NCI-H1436 treated with DMSO at 0.1 percent for 48 hours (cell line): ENCODE measurements at regions not wholly inside any gene's neighbourhood (a gene's known extent, or its start where the extent isn't known, plus 50 kb on each side); places are given as distances from the start of the nearest gene placed in this dataset.

Source experiments
- DNase-seq: peaks from one replicate; lab custom pipeline; 2025; lab: John Stamatoyannopoulos, UW

DNA sequence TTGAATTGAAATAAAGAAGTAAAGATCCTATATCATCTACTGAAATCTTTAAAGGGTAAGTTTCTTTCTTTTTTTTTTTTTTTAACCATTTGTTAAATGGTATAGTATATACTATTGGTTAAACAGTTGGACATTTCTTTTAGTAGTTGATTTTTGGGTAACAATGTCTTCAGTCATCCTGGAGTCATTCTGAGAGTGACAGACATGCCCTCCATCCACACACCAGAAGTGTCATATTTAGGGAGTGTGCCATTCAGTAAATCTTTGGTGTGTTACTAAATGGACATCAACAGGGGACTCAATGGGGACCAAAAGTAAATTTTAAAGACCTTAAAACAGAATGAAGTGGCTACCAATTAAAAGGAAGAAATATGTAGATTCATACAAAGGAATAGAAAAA is 50.8 kb upstream of the SLC39A10 start:
- no peak for DNase-seq

DNA sequence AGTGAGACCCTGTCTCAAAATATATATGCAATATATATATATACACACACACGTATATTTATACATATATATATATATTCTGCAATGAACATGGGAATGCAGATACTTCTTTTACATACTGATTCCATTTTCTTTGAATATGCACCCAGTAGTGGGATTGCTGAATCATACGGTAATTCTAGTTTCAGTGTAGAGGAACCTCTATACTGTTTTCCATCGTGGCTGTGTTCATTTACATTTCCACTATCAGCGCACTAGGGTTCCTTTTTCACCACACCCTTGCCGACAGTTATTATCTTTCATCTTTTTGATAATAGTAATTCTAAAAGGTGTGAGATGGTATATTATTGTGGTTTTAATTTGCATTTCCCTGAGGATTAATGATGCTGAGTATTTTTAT is 52.3 kb upstream of the SLC39A10 start:
- DNase-seq, result no peak

DNA sequence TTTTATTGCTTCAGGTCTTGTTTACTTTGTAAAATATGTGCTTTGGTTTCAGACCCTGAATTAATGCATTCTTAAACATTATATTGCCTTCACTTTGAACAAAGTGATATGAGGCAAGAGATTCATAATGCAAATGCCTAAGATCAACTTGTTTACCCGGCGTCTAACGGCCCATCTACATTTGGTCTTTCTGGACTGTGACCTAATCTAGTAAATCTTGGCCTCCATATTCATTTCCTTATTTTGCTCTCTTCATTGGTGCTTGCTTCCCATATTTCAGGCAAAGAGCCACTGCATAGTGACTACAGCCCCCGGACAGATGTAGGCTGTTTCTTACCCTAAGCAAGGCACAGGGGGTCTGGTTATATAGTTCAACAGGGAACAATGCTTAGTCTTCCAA is 53.0 kb upstream of the SLC39A10 start:
- DNase-seq, result no peak

DNA sequence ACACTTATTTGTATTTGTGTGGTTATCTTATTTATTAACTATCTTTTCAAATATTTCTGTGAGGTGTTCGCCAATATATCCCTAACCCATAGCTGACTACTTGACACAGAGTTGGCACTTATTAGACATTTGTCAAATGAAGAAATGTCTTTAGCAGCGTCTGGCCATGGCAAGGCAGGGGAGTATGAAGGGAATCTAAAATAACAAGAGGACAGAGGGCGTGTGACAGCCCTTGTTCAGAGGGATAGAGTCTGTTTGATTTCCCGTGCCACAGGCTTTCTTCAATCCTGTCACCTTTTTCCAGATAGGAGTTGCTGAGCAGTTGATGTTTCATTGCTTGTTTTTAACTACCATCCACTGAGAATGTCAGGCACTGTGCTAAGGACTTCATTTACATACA is 53.6 kb upstream of the SLC39A10 start:
- DNase-seq, result no peak

DNA sequence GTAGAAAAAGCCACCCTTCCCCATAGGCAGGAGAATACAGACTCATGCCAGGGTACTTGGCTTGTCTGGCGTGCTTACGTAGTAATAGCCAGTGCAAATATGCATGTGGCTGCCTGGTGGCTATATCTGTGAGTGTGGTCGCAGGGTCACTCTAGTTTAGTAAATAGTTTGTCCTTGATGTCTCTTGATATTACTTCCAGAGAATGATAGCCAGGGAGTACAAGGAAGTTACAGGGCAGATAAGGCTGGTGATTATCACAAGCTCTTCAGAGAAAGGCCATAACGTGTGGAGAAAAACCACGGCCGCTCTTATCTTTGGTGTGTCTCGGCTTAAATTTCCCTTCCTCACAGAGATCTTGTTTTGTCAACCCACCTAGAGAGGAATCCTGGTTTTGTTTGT is 54.3 kb upstream of the SLC39A10 start:
- DNase-seq, result no peak

DNA sequence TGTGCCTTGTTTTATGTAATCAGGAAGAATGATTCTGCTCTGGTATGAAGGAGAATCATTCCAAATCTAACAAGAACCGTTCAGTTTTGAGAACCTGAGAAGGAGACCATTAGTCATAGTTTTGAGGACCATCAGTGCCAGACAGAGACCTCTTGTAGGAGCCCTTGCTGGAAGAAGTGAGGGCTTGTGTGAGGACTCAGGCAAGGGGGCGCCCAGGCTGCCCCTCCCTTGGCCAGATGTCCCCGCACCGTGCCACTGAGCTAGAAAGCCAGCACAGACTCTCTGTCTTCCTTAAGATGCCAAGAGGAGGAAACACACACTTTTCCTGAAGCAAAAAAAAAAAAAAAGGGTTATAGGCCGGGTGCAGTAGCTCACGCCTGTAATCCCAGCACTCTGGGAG is 55.7 kb upstream of the SLC39A10 start:
- DNase-seq, result no peak

DNA sequence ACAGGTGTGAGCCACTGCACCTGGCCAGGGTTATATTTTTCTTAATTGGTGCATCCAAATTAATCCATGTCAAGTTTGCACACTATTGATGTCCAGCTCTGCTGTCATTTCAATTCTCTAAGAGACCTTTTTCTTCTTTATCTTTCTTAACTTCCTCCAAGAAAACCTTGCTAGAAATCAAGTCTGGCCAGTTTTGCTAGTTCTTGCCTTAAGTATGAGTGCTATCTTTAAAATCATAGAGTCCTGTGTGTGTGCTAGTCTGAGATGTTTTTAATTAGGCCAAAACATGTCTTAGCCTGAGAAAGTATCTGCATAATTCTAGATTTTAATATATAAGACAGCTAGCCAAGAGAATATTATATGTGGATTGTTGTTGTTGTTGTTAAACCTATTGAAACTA is 56.2 kb upstream of the SLC39A10 start:
- no peak for DNase-seq

DNA sequence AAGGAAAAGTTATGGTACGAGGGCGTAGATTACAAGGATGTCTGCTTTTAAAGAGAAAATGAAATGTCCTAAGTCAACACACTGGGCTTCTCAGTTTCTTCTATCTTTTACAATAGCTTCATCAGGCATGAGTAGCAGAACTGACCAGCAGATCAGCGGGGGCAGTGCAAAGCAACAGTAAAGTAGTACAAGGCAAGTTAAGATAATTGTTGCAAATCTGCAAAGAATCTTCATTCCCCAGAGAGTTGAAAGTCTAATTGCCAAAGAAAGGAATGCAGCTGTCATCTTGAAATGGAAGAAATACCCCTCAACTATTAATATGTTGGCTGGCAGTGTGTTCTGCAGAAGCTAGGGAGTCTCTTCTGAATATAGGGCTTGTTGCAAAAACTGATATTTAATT is 60.2 kb upstream of the SLC39A10 start:
- DNase-seq, result no peak

DNA sequence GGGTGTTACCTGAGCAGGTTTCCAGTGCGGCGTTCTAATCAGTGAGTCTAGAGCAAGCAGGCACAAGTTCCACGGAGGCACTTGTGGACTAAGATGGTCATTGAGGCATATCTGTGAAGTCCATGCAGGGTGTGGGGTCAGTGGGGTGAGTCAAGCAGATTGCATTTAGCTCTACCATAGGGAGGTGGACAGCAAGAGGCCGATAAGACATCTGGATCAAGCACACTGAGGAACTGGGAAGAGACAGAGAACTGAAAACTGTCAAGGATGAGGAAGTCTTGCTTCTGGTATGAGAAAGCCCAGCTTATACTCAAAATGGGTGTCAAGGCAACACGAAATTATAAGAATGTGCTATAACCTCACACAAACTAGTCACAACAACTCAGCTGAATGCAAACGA is 61.2 kb upstream of the SLC39A10 start:
- DNase-seq, result no peak

DNA sequence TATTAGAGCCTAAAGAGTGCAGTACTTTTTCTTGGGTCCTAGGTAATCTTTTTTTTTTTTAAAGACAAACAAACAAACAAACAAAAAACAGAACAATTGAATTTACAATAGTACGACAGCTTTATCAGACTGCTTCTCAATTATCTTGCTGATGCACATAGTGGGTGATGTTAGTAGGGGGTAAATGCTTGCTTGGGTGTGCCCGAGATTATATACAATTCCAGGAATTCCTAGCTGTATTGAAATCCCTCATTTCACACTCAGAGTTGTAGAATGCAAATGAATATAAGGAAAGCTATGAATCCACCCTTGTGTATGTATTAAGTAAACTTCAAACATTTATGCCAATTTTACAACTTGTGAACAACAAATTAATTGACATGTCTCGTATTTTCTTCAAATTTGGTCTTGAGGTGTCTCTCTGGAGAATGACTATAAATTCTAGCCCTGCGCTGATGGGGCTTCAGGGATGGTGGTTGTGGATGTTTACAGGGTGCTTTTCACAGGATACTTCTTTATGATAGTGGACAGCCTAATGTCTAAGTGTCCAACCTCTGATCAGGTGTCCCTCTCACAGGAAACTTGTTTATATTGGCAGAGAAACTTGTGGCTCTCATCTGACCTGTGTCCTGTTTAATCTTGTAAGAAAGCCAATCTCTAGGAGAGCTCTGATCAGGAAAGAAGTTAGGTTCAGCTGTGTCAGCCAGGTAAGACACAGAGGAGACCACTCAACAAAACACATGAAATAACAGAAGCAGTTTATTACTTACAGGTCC is 61.9 kb upstream of the SLC39A10 start:
- no peak for DNase-seq

DNA sequence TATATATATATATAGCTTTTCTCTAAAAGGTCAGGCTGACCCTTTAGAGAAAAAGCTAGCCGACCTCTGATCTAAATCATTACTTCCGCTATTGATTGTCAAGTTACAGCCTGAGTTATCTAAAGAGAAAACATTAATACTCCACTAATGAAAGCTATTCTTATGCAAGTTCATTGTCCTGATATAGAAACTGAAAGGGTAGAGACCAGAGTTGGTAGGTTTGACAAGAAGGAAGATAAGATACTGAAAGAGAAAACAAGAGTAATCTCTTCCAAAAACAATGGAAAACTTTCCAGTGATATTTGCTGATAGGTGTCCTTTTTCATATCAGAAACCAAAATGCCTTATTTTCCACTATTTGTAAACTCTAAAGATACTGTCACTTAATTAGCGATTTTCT is 62.8 kb upstream of the SLC39A10 start:
- DNase-seq, result no peak

DNA sequence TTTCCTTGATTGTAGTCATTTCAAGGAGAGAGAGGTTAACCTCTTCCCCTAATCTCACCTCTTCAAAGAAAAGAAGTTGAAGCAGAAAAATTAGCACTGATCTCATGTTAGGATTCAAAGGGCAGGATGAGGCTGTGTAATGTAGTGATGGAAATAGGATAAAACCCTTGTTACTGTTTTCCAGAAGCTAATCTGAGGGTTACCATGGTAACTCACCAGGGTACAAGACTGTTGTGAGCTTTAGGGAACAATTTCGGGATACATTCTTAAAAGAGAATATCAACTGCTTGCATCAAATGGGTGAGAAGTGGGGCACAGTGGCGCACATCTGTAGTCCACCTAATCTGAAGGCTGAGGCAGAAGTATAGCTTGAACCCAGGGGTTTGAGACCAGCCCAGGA is 64.9 kb upstream of the SLC39A10 start:
- DNase-seq, result no peak

DNA sequence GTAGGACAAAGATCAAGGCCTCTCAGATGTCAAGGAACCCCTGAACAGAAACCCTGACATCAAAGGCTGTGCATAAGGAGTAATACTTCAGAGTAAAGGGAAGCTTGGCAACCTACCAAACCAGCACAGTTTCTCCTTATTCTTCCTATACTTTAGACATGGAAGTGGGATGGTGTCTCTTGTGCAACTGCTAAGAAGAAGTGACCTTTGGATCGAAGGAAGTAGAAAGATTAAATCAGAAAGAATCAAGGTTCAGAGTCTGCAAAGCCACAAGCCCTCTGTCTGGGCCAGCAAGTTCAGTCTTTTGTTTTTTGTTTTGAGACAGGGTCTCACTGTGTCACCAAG is 66.2 kb upstream of the SLC39A10 start:
- DNase-seq, result no peak

DNA sequence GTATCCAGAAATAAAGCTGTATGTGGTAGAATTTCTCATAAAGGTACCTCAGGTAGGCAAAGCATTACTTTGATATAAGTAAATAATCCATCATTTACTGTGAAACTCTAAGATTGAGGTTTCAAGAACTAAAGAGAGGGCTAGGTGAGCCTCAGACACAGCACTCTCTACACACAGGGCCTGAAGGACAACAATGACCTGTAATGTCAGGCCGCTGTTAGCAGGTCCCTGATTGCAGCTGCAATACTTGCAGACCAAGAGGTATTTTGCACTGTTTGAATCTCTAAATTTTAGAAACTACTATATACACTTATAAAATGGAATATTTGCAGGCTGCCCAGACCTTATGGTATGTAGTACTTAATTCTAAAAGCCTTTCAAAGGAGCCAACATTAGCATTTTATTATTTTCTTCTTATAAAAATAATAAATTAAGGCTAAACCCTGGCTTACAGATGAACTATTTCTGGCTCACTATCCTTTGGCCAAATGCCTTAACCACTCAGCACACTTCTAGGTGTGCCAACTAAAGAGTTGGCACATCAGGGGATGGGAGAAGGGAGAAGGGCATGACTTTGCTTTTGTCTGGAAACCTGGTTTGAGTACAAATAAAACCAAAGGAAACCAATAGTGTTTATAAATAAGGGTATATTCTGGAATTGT is 66.7 kb upstream of the SLC39A10 start:
- DNase-seq, result no peak

DNA sequence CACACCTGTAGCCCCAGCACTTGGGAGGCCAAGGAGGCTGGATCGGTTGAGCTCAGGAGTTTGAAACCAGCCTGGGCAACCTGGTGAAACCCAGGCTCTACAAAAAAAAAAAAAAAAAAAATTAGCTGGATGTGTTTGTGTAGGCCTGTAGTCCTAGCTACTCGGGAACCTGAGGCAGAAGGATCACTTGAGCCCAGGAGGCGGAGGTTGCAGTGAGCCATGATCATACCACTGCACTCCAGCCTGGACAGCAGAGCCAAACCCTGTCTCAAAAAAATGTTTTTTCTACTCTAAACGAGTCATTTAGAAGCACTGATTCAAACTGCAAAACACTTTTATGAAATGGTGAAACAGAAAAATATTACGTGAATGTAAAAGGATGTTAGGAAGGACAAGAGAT is 69.1 kb upstream of the SLC39A10 start:
- DNase-seq, result no peak

DNA sequence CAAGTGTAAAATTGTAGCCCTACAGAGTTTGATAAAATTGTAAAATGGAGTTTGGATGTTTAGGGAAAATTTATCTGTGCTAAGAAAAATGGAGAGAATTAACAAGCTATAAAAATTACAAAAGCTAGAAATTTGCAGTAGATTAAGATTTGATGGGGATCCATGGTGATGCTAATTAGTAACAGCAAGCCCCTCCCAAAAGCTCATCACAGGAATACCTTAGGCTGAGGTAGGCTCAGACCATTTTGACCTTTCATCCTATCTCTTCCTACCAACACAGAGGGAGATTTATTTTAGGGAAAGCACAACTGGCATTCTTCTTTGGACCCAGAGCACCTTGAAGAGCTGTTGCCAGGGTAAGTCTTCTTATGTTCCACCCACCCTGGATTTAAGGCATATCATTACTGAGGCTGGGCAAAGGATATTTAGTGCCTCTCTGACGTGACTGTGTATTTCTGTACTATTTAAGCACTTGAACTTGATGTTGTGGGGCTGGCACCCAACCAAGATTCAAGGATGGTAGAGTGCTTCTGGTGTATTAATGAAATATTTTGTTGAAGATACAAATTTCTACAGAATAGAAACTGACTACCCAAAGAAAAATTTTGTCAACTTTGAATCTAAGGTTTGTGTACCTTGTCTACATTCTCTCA is 70.8 kb upstream of the SLC39A10 start:
- DNase-seq, result no peak

DNA sequence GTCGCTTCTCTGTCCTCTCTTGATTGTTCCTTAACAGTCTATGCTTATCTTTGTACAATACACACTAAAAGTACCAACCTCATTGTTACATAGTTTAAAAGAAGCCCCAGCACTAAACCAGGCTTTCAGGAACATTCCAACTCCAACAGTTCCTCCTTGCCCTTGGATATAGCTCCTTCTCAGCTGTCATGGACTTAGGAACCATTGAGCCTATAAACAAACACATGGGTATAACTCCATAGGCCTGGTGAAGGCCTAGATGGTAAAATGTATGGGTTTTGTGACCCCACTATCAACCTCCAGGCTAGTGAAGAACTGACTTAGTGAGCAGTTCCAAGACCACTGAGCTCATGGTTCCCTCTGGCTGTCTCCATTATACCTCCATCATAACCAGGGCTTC is 74.8 kb upstream of the SLC39A10 start:
- DNase-seq, result no peak

DNA sequence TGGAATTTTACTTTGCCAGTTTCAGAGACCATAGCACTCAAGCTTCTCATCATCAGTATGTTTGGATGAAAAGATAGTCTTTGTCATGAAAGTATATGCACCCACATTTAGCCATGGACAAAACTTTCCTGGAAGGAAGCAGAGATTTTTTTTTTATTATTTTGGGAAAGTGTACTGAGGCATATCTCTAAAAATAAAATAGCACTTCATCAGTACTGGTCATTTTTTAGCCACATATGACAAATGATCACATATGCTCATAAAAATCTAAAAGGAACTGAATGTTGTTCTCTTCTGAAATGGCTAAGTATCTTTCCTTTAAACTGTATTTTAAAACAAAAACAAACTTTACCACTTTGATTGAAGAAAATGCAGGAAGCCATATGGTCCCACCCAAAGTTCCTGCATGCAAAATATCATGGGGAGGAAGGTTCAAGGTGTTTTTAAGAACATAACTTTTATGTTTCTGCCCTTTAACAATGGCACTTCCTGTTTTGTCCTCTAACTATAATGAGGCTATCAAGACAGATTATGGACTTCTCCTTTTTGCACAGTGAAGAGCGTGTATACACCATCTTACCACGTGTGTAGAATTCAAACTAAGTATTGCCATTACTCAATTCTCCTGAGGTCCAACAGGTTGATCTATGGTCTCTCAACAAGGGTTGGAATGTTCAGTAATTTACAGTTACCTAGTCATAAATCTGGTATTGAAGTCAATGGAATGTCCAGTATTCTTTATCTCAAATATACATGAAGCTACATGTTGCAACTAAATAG is 77.1 kb upstream of the SLC39A10 start:
- DNase-seq, result no peak

DNA sequence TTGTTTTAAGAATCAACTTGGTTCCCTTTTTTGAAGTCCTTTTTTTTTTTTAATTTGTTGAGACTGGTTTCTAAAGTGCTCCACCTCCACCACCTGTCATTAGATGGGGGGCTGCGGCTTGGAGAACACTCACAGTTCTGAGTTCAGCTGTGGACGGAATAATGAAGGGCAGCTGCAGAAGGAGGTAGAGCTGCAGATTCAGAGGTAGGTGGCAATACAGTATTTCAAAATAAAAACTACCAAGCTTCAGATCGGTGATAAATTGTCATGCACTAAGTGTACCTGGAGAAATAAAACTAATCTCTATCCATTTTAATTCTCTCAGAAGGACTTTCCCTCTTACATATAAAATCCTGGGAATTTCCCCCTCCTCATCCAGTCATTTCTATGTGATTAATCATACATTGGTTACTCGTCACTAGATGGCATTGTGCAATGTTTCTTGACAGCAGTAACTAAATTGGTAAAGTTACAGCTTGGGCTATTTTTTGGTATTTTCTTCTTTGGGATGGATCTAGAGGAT is 81.1 kb upstream of the SLC39A10 start:
- DNase-seq, result no peak

DNA sequence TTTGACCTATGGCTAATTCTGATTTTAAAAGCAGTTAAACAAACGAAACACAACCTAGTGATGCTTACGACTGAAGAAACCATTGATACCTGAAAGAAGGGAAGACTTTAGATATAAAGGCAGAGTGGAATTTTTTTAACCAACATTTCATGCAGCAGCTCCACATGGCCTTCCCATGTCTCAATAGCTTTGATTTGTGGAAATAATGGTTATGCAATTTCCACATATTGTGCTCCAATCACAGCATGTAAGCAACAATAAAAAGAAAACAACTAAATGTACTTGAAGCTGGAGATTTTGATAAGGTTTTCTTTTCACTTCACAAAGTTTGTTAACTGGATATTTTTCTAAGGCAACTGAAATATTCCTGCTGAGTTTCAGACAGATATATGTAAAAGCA is 82.0 kb upstream of the SLC39A10 start:
- DNase-seq, result no peak

DNA sequence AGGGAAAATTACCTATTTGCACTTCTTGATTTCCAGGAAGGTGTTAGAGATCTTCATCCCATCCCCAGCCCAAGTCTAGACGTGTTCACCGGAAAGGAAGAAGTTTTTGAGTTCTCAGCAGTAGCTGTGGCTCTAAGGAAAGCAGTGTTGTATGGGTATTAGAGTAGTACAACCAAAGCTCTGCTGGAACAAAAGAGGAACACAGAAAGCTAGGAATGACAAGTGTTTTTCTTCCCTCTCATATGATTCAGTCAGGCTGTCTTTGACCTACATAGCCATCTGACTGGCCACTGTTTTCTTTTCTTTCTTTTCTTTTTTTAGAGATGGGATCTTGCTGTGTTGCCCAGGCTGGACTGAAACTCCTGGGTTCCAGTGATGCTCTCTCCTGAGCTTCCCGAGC is 82.7 kb upstream of the SLC39A10 start:
- no peak for DNase-seq

DNA sequence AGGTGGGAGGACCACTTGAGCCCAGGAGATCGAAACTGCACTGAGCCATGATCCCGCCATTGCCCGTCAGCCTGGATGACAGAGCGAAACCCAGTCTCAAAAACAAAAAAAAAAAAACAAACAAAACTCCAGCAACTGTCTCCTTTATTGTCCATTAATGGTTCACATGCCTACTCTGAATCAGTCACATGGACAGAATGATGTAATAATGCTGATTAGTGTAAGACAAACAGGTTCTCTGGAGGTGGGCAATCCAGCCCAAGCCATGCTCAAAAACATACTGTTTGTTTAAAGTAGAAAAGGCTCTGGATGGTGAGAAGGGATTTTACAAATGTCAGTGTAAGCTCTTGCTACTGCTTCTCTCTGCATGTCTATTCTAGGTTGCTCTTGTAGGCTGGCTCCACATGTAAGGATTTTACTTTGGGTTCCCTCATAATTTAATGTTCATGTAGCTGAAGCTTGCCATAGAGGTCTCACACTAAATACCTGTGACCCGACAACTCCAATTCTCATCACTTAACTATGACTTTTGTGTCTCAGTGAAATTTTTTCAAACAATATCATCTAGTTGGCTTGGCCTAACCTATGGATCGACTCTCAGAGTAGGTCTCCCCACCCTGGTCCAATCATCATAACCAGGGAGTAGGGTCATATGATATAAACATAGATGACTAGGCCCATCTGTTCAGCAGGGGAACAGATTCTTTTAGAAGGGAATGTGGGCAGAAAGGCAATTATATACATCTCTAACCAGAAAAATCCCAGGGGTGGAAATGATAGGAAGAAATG is 83.9 kb upstream of the SLC39A10 start:
- no peak for DNase-seq
